TTC549 (cell line): ENCODE measurements at regions not wholly inside any gene's neighbourhood (a gene's known extent, or its start where the extent isn't known, plus 50 kb on each side); places are given as distances from the start of the nearest gene placed in this dataset.

Experiments used
- FAIRE-seq: peaks from 2 replicates; lab custom pipeline; 2012; peaks lifted over from hg19 to GRCh38; lab: Jason Lieb, UNC

- FAIRE-seq: no peak
These were observed 246.1 kb upstream of the GYPC start for GRCh38 chr2:126409850-126410249.

DNA sequence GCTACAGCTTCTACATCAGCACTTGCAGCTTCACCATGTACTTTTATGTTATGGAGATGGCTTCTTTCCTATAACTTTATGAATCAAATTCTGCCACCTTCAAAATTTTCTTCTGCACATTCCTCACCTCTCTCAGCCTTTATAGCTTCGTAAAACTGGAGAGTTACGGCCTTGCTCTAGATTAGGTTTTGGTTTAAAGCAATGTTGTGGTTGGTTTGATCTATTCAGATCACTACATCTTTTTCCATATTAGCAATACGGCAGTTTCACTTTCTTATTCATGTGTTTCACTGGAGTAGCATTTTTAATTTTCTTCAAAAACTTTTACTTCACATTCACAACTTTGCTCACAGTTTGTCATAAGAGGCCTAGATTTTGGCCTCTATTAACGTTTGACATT, 242.9 kb upstream of the GYPC start:
- no peak for FAIRE-seq

DNA sequence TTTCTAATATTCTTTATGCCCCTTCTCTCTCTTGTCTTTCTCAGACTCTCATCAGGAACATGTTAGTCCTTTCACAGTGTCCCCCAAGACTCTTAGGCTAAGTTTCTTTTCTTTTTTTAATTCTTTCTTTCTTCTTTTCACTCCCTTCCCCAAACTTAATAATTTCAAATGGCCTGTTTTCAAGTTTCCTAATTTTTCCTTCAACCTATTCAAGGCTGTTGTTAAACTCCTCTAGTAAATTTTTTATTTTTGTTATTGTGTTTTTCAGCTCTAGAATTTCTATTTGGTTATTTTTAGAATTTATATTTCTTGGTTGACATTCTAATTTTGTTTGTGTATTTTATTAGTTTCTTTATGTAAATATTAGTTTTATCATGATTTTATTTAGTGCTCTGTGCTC, 236.6 kb upstream of the GYPC start:
- no peak for FAIRE-seq

GRCh38 chr2:126425943-126426342, 230.0 kb upstream of the GYPC start:
- no peak for FAIRE-seq

GRCh38 chr2:126429103-126429502, 226.9 kb upstream of the GYPC start:
- FAIRE-seq: no peak

- no peak for FAIRE-seq
These were observed 224.8 kb upstream of the GYPC start for GRCh38 chr2:126431136-126431535.

GRCh38 chr2:126436411-126436810, 219.5 kb upstream of the GYPC start:
- no peak for FAIRE-seq

DNA sequence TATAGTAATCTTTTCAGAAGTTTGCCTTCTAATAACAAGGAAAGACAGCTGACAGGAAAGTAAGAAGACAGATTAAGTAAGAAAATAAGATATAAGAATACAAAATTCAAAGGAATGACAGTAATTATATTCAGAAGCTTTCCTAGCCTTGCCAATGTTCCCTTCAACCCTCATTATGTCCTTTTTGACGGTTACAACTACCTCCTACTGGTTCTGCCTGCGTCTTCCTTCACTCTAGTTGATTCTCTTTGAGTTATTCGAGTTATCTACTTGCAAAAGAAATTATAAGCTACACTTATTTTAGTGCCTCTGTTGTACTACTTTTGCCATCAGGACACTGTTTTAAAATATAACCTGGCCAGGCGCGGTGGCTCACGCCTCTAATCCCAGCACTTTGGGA, 218.9 kb upstream of the GYPC start:
- FAIRE-seq: no peak

DNA sequence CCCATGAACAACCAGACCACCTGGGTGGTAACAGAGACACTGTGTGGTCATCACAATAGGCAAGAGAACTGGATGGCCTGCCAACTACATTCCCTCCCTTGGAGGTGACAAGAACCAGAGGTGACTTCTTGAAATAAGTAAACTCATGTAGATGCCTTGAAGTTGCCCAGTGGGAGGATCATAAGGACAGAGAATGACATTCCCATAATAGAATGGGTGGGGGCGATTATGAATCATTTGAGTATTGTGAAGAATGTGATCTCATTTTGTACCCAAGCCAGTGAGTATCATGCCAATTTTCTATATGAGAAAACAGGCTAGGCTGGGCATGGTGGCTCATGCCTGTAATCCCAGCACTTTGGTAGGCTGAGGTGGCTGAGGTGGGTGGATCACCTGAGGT, 211.4 kb upstream of the GYPC start:
- no peak for FAIRE-seq

DNA sequence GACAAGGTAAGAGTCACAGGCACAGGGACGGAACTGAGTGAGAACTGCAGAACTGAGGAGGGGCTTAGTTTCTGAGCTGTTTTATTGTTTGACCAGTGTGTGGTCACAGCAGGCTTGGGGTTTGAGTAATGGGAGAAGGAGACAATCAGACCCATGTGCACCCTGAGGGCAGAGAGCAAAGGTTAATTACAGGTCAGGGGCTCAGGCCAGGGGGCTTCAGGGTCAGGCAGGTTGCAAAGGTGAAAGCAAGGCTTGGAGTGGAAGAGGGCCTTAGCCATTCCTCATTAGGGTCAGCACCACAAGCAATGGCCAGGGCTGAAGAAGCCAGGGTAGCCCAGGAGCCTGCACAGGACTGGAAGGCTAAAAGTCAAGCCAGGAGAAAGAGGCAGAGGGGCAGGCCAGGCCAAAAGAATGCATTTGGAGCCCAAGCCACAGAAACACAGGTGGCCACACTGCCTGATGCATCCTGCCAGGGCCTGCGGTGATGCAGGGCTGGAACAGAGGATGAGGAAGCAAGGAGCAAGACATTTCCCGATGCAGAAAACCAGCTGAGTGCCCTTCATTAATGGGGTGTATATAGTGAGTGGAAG, 209.8 kb upstream of the GYPC start:
- FAIRE-seq: no peak

DNA sequence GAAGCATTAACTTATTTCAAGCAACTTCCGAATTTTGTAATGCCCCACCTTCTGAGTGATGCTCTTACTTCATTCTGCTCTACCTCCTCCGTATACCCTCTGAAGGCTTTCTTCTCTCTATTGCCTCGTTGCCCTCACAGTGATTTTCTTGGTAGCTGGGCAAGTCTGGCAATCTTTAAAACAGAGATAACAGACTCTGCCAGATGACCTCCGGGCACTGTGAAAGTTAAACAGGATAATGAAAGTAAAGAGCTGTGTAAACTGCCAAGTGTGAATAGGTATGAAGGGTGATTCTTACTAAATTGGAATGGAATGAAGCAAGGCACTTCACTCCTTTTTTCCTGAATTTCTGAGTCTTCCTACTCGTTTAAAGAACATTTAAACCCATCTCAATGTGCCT, 207.3 kb upstream of the GYPC start:
- no peak for FAIRE-seq

DNA sequence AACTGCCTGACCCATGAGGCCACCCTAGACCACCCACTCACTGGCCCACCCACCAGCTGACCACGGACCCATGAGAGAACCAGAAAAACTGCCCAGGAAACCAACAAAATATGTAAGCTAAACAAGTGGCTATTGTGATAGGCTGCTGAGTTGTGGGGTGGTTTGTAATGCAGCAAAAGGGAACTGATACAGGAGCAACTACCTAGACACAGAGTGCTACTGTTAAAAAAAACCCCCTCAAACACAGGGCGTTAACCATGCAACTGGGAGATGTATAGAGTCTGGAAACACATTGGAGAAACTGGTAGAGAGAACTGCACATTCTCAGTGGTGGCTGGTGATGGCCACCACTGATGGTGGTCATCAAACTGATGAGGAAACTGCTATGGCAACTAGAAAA, 206.3 kb upstream of the GYPC start:
- no peak for FAIRE-seq

GRCh38 chr2:126463892-126464674, 191.9 kb upstream of the GYPC start:
- FAIRE-seq: no peak

GRCh38 chr2:126467367-126468054, 188.4 kb upstream of the GYPC start:
- FAIRE-seq: no peak

- no peak for FAIRE-seq
These were observed 180.9 kb upstream of the GYPC start for GRCh38 chr2:126475031-126475430.

GRCh38 chr2:126476691-126477090, 179.3 kb upstream of the GYPC start:
- no peak for FAIRE-seq

DNA sequence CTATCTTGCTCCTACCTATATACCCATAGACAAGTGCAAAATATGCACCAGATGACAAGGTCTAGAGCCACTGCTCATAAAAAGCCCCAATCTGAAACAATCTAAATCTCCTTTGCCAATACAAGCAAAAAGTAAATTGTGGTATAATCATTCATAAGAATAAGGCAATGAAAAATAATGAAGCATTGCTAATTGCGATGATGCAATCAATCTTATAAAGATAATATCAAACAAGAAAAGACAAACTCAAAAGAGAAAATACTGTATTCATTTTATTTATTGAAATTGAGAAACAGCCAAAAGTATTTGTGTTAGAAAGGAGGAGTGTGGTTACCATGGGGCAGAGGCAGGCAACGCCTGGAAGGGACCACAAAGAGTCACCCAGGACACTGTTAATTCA, 175.9 kb upstream of the GYPC start:
- no peak for FAIRE-seq

DNA sequence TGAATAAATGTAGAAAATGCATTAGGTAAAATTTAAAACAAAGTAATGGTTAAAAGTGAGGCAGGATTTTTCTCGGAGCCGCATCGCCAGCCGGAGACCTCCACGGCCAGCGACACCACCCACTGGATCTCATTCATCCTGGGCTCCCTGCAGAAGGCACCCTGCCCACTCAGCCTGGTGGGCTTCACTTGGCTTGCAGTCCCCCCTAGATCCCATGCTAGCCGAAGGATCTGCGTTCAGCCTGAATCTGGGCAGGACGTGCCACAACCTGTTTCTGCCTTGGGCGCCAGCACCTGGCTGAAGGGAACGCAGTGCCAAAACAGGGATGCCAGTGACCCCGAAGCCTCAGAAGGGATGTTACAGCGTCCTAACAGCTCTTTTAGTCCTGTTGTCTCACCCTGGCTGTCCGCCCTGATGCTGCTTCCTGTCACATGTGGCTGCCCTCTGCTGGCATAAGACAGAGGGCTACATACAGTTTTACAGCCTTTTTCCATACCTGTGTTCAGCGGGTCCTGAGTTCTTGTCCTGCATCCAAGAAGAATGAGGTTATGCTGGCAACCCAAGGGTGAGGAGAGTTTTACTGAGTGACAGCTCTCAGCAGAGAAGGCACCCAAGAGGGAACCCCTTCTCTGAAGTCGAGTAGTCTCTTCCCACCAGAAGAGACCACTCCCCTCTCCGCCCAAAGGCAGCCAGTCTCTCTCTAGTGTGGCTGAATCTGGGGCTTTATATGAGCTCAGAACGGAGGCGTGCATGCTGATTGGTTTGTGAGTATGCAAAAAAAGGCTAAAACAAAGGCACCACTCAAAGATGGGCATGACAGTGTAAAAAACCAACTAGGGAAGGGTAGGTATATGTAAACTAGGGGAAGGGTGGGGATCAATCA, 173.1 kb upstream of the GYPC start:
- FAIRE-seq: no peak

GRCh38 chr2:126494593-126494992, 161.4 kb upstream of the GYPC start:
- no peak for FAIRE-seq

DNA sequence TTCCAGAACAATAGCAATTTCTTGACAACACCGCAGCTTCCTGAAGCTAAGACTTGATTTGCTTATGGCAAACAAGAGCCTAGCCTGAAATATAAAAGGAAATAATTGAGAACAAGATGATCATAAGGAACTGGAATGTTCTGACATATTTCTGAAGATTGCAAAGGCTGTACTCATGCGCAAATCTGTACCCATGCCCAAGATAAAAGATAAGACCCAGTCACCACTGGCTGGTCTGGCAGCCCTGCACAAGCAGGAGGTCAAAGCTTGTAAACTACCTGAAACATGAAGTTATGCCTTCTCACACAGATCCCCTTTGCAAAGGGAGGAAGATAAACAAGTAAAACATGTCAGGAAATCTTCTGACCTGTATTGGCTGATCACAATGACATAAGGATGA, 160.8 kb upstream of the GYPC start:
- no peak for FAIRE-seq

DNA sequence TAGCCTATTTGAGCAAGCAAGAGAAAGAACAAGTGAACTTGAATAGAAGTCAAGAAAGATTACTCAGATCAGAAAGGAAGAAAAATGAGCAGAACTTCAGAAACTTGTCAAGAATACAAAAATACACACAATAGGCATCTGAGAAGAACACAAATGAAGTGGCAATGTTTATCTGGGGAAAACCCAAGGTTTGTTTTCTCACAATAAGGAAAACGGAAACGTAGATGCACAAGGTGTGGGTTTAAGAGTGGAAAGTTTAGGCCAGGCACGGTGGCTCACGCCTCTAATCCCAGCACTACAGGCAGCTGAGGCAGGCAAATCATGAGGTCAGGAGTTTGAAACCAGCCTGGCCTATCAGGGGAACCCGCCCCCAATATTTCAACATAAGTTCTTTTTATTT, 159.5 kb upstream of the GYPC start:
- no peak for FAIRE-seq

DNA sequence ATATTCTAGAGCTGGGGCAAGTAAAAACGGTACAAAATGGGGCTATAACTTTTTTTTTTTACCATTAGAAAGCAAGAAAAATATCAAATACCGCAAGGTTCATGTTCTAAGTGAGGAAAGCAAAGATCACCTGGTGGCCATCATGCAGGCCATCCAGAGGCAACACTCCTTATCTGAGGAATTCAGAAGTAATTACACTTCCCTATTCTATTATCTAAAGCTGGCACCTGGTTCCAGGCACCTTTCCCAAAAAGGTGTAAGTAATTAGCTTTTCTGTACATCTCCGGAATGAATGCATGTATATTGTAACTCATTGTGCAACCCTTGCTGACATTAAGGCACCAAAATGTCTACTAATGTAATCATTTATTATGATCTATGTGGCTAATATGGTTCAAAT, 152.5 kb upstream of the GYPC start:
- no peak for FAIRE-seq

- FAIRE-seq: no peak
These were observed 151.0 kb upstream of the GYPC start for GRCh38 chr2:126504949-126505348.
